ENCODE measurements at regions not wholly inside any gene's neighbourhood (a gene's known extent, or its start where the extent isn't known, plus 50 kb on each side); places are given as distances from the start of the nearest gene placed in this dataset.

- no peak overlapping the region for H3K27ac Mint-ChIP-seq
- H3K27me3 Mint-ChIP-seq (ENCODE audit: low read depth): no peaks in the 10 kb centered on the region
- no peaks in the 10 kb centered on the region for H3K36me3 Mint-ChIP-seq (ENCODE audit: low read depth)
- H3K4me3 Mint-ChIP-seq: no peak overlapping the region
- no peaks in the 10 kb centered on the region for H3K4me1 Mint-ChIP-seq
- TF ChIP-seq CTCF (IDR thresholded peaks at IDR 0.05; ENCODE audit: unreplicated experiment in 3 of 3): no peak
- H3K9me3 Mint-ChIP-seq: no peaks in the 10 kb centered on the region
Measured at GRCh38 chr12:67742461-67742860, 93.9 kb downstream of the DYRK2 start.

- peaks cover 24% of the 10 kb centered on the region for H3K4me1 Mint-ChIP-seq
- no peak overlapping the region for H3K4me3 Mint-ChIP-seq
- TF ChIP-seq CTCF (IDR thresholded peaks at IDR 0.05; ENCODE audit: unreplicated experiment in 3 of 3): no peak
- no peaks in the 10 kb centered on the region for H3K36me3 Mint-ChIP-seq (ENCODE audit: low read depth)
- no peaks in the 10 kb centered on the region for H3K9me3 Mint-ChIP-seq
- H3K27me3 Mint-ChIP-seq (ENCODE audit: low read depth): no peaks in the 10 kb centered on the region
- H3K27ac Mint-ChIP-seq: peak overlapping the region in 2 of 3 experiments; percentile 8 to 33
Measured at GRCh38 chr12:67747869-67748742, 99.6 kb downstream of the DYRK2 start.

- Mint-ChIP-seq H3K27me3 (ENCODE audit: low read depth) (no peaks in the 10 kb centered on the region), H3K27ac (no peak overlapping the region), H3K4me1 (peaks cover 24% of the 10 kb centered on the region), H3K36me3 (ENCODE audit: low read depth) (no peaks in the 10 kb centered on the region), H3K4me3 (no peak overlapping the region), H3K9me3 (no peaks in the 10 kb centered on the region)
- TF ChIP-seq CTCF (IDR thresholded peaks at IDR 0.05; ENCODE audit: unreplicated experiment in 3 of 3): no peak
Measured at GRCh38 chr12:67748743-67749040, 100.1 kb downstream of the DYRK2 start.

- peak overlapping the region in 1 of 3 experiments; percentile 9 for H3K27ac Mint-ChIP-seq
- no peaks in the 10 kb centered on the region for H3K27me3 Mint-ChIP-seq (ENCODE audit: low read depth)
- no peaks in the 10 kb centered on the region for H3K9me3 Mint-ChIP-seq
- peaks cover 24% of the 10 kb centered on the region for H3K4me1 Mint-ChIP-seq
- H3K36me3 Mint-ChIP-seq (ENCODE audit: low read depth): no peaks in the 10 kb centered on the region
- no peak overlapping the region for H3K4me3 Mint-ChIP-seq
- TF ChIP-seq CTCF (IDR thresholded peaks at IDR 0.05; ENCODE audit: unreplicated experiment in 3 of 3): no peak
Measured at GRCh38 chr12:67750513-67751183, 102.1 kb downstream of the DYRK2 start.

GRCh38 chr12:67751381-67751928 is 102.9 kb downstream of the DYRK2 start:
- Mint-ChIP-seq H3K36me3 (ENCODE audit: low read depth) (no peaks in the 10 kb centered on the region), H3K9me3 (no peaks in the 10 kb centered on the region), H3K4me3 (no peak overlapping the region), H3K4me1 (peaks cover 24% of the 10 kb centered on the region), H3K27ac (peak overlapping the region in 2 of 3 experiments; percentile 9 to 80), H3K27me3 (ENCODE audit: low read depth) (no peaks in the 10 kb centered on the region)
- TF ChIP-seq CTCF (IDR thresholded peaks at IDR 0.05; ENCODE audit: unreplicated experiment in 3 of 3): no peak
